Skeletal muscle cell (primary cell): ENCODE measurements at regions not wholly inside any gene's neighbourhood (a gene's known extent, or its start where the extent isn't known, plus 50 kb on each side); places are given as distances from the start of the nearest gene placed in this dataset.
"Not testable (repeated sequence)": the region's sequence is repeated elsewhere in the genome, so short reads cannot be mapped to it uniquely, and the experiment has no call there.

Source experiments
- DNase-seq: peaks from one replicate; pipeline ENCODE4 v3.0.0-alpha.2; 2010; ENCODE audit warnings: low read depth
- H3K4me3 ChIP-seq: 2 replicates; pipeline ENCODE4 v1.5.1; 2011; ENCODE audit warnings: low read depth, mild to moderate bottlenecking, control low read depth, low read length, moderate library complexity

DNA sequence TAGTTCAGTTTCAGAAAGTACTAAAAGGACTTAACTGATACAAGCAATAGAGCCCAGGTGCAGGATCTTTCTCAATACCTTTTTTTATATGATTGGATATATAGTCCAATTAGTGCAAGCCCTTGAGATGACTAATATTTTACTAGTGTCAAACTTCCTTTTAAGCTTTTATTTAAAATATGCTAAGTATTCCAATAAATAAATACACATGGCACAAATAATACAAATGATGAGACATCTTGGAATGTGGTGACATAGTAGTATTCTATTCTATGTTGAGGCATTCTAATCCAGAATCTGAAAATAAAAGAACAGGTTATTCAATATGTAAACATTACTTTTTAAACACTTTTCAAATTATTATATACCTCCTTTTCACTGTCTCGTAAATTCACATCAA is 670.0 kb downstream of the SI start:
- no peak overlapping the region for H3K4me3 ChIP-seq
- no peak for DNase-seq

DNA sequence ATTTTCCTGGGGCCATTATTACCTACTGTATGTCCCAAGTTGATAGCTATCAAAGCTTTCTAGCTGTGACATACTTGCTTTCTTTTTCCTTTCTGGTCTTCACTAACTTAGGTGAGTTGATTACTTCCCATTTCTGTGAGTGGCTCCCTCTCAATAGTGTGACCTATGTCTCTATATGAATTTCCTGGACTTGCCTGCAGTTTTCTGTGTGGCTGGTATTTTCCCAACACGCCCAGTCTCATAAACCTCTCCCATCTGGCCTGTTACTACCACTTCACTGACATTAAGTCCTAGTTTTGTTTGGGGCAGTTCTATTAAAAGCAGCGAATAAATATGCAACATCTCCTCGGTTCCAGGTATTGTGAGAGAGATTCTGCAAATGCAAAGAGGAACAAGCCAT is 671.2 kb downstream of the SI start:
- no peak for DNase-seq
- H3K4me3 ChIP-seq, result no peak overlapping the region

DNA sequence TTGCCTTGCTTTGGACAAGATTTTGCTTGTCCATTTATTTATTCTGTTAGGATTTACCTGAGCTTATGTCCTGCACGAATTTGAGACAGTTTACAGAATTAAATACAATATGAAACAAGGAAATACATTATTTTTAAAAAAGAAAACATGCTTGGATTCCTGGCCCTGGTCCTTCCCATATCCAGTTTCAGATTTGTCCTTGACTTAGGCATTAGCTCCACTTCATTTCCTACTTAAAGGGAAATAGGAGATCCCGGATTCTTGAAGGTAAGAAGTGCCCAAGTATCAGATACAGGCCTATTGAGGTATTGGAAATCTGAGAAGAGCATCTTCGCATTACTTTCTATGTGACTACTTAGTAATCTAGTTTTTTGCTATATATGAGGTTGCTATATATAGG is 672.0 kb downstream of the SI start:
- DNase-seq, result no peak
- H3K4me3 ChIP-seq, result no peak overlapping the region

DNA sequence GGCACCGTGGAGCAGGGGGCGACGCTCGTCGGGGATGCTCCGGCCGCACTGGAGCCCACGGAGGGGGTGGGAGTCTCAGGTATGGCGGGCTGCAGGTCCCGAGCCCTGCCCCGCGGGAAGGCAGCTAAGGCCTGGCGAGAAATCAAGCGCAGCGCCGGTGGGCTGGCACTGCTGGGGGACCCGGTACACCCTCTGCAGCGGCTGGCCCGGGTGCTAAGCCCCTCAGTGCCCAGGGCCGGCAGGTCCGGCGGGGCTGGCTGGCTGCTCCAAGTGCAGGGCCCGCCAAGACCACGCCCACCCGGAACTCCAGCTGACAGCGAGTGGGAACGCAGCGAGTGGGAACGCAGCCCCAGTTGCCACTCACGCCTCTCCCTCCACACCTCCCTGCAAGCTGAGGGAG is 676.4 kb downstream of the SI start:
- DNase-seq, result no peak
- no peak overlapping the region for H3K4me3 ChIP-seq

DNA sequence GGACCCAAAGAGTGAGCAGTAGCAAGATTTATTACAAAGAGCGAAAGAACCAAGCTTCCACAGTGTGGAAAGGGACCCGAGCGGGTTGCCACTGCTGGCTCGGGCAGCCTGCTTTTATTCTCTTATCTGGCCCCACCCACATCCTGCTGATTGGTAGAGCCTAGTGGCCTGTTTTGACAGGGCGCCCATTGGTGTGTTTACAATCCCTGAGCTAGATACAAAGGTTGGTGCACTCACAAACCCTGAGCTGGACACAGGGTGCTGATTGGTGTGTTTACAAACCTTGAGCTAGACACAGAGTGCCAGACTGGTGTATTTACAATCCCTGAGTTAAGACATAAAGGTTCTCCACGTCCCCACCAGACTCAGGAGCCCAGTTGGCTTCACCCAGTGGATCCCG is 676.9 kb downstream of the SI start:
- H3K4me3 ChIP-seq, DNase-seq: not testable (repeated sequence)

DNA sequence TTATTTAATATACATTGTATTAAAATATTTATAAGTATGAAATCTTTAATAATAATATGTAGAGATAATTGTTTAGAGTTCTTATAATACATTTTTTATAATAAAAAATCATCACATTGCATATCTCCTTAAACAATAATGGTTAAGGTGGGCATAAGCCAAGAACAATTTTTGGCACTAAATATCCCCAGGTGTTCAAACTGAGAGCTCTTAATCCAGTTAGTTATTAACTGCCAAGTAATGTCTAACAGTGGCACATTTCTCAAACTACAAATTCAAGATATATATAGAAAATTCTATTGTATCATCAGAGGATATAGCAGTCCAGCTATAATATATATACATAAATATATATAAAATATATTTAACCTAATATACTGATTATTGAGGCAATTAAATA is 680.8 kb downstream of the SI start:
- no peak overlapping the region for H3K4me3 ChIP-seq
- no peak for DNase-seq

DNA sequence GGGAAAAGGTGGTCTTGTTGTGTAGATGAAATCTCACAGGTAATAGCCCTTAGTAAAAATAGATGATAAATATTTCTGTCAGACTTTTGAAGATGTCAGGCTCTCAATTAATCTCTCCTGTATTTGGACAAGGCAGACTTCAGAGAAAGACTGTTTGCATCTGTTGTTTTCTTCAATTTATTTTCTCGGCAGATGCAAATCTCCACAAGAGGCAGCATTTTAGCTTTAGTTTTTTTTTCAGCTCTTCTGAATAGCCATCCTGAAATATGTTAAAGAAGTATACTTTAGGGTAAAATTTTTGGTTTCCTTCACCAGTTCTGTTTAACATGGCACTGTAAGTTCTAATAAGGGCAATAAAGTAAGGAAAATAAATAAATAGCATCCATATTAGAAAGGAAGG is 685.1 kb downstream of the SI start:
- DNase-seq, result no peak
- H3K4me3 ChIP-seq, result no peak overlapping the region

DNA sequence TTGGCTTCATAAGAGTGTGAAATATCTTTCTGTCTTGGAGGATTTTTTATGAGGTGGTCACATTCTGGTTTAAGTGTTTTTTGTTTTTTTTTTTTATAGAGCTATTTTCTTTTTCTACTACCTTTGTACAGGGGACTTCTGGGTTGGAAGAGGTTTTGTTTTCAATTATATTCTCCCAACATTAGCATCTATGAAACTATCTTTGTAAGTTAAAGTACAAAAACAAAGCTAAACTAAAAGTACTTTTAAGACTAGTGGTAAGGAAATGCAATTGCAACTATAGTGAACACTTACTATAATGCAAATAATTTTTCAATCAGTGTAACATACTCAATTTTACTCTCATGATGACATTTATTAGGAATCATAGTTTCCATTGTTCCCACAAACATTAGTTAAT is 688.2 kb downstream of the SI start:
- no peak overlapping the region for H3K4me3 ChIP-seq
- DNase-seq, result no peak

DNA sequence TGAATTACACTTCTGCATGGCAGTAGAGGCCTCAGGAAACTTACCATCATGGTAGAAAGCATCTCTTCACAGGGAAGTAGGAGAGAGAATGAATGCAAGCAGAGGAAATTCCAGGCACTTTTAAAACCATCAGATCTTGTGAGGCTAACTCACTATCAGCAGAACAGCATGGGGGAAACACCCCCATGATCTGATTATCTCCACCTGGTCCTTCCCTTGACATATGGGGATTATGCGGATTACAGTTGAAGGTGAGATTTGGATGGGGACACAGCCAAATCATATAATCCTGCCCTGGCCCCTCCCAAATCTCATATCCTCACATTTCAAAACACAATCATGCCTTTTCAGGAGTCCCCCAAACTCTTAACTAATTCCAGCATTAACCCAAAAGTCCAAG is 691.1 kb downstream of the SI start:
- no peak overlapping the region for H3K4me3 ChIP-seq
- no peak for DNase-seq

DNA sequence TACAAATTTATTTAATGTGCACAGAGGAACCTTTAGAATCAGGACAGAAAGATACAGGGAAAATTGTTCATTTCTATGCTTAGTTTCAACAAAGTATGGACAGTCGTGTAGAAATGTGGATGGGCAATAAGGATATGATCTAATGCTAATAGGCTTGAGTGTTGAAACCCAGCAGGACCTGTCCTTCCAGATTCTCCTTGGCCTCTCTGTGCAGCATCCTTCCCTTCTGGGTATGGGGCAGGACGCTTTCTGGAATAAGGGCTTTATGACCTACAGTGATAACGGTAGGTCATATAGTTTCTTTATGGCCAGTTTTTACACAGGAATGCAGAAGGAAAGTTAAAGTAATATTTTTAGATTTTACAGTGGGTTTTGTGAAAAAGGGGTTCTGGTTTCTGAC is 698.1 kb downstream of the SI start:
- no peak for DNase-seq
- H3K4me3 ChIP-seq, result no peak overlapping the region

DNA sequence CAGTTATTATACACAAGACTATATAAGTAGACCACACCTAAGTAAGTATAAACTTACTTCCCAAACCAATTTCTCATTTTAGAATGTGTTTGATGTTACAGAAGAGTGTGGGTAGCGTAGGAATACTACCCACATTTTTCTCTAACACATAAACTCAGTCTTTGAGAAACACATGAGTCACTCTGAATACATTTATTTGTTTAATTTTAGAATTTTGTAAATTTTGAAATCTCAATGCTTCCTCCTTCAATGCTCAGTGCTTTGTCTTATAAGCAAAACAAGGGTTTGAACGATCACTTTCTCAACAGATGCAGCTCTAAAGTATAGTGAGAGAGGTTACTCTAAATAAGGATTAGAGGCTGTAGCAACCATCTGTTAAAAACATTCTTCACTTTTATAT is 700.8 kb downstream of the SI start:
- H3K4me3 ChIP-seq, result no peak overlapping the region

DNA sequence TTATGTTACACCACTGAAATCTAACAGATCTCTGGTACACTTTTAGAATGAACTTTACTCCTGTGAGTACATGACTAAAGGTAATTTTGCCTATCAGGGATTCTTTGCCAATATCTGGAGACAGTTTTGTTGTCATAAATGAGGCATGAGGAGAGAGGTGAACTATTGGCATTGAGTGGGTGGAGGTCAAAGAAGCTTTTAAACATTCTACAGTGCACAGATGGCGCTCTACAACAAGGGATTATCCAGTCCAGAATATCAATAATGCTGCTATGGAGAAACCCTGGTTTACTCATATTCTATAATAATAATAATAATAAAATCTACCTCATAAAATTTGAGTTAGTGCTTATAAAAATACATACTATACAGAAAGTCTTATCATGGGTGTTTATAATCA is 702.3 kb downstream of the SI start:
- H3K4me3 ChIP-seq, result no peak overlapping the region
- DNase-seq, result no peak

More for the DNA sequence above, 700.8 kb downstream of the SI start:
- no peak for DNase-seq

DNA sequence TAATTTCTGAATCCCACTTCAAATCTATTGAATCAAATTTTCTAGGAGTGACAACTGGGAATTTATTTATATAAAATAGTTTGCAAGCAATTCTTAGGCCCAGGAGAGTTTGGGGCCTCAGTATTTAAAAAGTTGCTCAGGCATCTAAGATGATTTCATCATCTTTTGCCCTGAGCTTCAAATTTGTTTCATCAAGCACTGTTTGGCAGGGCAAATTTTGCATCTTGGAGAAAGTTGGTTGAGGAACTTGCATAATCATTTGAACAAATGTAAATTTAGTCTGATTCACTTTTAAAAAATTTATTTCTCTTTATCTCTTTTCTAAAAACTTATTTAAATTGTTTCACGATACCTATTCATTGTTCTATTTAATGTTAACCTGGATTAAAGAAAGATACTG is 702.8 kb downstream of the SI start:
- DNase-seq, result peak; percentile 7
- no peak overlapping the region for H3K4me3 ChIP-seq

DNA sequence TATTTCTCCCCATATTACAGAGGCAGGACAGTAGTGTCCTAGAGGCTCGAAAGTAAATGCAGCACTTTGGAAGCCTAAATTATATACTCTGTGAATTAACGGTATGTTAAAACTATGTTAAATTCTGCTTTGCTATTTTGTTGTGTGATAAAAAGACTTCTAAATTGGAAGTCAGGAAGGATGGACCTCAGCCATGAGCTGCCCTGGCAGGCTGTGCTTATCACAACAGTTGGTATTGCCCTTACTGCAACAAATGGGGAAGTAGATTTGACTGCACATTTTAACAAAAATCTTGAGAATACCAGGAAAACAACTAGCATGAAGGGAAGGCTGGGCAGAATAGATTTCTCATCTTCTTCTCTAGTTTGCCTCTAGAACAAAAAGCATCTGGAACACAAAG is 706.6 kb downstream of the SI start:
- no peak for DNase-seq
- H3K4me3 ChIP-seq, result no peak overlapping the region

DNA sequence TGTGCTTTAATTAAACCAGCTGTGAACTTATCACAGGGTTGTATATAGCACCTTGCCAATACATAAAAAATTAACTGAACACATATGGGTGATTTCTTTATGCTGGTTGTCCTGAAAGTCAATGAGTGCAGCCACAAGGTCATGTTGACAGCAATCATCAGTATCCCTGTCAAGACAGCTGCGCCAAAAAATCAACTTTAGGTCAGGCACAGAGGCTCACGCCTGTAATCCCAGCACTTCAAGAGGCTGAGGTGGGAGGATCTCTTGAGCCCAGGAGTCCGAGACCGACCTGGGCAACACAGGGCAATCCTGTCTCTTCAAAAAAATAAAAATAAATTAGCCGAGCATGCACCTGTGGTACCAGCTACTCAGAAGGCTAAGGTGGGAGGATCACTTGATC is 707.3 kb downstream of the SI start:
- no peak for DNase-seq
- H3K4me3 ChIP-seq, result no peak overlapping the region

DNA sequence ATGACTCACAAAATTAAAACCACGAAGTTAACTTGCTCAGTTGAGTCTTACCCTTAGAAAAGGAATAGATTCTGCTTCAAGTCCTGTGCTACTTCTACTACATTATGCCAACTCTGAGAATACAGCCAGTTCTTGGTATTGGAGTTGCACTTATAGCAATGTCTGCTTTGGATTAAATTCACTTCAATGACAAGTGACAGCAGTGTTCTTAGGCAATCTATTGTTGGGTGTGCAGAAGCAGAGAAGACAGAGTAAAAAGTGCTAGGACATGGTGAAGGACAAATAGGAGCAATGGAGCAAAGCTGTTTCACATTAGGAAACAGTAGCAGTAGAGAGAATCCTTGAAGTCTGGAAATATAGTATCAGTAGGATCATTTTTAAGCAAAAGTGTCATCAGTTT is 713.1 kb downstream of the SI start:
- H3K4me3 ChIP-seq, result no peak overlapping the region
- no peak for DNase-seq

DNA sequence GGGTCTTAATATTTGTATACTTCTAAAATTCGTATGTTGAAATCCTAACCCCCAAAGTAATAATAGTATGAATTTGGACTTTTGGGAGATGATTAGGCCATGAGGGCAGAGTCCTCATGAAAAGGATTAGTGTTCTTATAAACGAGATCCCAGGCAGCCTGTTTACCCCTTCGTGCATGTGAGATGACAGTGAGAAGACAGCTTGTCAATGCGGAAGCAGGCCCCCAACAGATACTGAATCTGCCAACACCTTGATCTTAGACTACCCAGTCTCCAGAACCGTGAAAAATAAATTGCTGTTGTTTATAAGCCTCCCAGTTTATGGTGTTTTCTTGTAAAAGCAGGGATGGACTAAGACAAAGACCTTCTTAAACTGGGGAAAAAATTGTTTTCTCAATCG is 714.2 kb downstream of the SI start:
- no peak for DNase-seq
- H3K4me3 ChIP-seq, result no peak overlapping the region

DNA sequence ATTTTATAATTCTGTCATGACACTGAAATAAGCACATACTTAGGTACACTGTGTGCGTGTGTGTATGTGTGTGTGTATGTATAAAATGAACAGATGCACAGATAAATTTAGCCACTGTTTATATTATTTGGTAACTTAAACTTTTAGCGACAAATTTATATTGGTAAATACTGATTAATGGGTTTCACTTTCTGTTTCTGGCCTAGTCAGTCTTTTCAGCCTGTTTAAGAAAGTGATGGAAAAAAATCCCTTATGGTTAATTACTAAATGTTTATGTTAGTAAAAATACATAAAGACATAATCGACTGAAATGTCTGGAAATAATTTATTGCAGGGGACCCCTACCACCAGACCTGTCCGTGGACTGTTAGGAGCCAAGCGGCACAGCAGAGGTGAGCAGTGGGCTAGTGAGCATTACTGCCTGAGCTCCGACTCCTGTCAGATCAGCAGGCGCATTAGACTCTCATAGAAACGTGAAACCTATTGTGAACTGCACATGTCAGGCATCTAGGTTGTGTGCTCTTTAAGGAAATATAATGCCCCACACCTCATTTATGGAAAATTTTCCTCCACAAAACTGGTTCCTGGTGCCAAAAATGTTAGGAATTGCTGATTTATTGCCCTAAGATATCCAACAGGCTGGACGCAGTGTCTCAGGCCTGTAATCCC is 717.4 kb downstream of the SI start:
- no peak overlapping the region for H3K4me3 ChIP-seq
- DNase-seq, result no peak

DNA sequence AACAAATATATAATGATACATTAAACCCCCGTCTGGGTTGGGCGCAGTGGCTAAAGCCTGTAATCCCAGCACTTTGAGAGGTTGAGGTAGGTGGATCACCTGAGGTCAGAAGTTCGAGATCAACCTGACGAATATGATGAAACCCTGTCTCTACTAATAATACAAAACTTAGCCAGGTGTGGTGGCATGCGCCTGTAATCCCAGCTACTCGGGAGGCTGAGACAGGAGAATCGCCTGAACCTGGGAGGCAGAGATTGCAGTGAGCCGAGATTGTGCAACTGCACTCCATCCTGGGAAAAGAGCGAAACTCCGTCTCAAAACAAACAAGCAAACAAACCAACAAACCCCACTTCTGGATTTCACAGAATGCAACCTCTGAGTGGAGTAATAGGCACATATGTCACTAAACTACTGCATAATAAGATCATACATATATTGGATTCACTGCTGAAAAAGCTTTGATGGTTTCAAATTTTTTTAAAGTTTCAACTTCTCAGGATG is 718.2 kb downstream of the SI start:
- H3K4me3 ChIP-seq, result no peak overlapping the region
- no peak for DNase-seq

DNA sequence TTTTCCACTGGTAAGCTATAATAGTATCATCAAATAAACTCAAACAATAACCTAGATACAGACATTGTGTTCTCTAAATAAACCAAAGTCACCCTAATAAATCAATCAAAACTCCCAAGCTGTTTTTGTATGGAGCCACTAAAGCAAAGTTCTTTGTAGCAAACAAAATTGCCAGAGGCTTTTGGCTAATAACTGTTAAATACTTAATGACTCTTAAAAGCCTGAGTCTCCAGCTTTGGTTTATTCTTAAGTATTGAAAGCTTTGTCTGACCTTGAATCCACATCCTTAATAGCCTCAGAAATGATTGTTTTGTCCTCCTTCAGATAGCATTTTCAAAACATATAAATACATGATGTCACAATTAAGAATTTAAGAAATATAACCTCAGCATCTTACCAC is 725.3 kb downstream of the SI start:
- DNase-seq, result no peak
- H3K4me3 ChIP-seq, result no peak overlapping the region

DNA sequence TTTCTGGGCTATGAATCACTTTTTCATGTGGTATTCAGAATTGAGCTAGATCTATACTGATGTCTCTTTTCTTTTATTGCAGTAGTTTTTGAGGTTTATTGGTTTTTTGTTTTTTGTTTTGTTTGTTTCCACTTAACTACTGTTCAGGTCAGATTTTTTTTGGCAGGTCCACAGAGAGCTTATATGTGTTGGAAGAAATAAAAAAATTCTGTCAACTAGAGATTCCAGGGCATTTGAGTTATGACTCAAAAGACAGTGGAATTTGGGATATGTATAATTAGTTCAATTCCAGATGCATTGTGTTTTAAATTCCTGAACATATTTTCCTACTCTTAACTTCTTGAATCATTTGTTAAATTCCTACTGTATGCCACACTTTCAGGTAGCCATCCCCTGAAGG is 727.2 kb downstream of the SI start:
- no peak for DNase-seq
- no peak overlapping the region for H3K4me3 ChIP-seq

DNA sequence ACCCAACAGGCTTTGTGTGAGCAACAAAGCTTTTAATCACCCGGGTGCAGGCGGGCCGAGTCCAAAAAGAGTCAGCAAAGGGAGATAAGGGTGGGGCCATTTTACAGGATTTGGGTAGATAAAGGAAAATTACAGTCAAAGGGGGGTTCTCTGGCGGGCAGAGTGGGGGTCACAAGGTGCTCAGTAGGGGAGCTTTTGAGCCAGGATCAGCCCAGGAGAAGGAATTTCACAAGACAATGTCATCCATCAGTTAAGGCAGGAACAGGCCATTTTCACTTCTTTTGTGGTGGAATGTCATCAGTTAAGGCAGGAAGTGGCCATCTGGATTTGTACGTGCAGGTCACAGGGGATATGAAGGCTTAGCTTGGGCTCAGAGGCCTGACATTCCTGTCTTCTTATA is 736.1 kb downstream of the SI start:
- DNase-seq, H3K4me3 ChIP-seq: not testable (repeated sequence)
